DOHH2 (cell line): ENCODE measurements at regions not wholly inside any gene's neighbourhood (a gene's known extent, or its start where the extent isn't known, plus 50 kb on each side); places are given as distances from the start of the nearest gene placed in this dataset.

ENCODE experiments used
- H3F3A ChIP-seq: fragments of 200-600 bp; sonication (generic), shearing (Covaris generic); 2 replicates; pipeline ENCODE4 v1.6.0; 2016; ENCODE audit warnings: antibody characterized with exemption, mild to moderate bottlenecking; ENCODE audit not compliant: control insufficient read depth, insufficient read depth
- H3K27ac ChIP-seq: fragments of 200-600 bp; sonication (generic); 2 replicates; pipeline ENCODE4 v1.5.1; 2014; ENCODE audit warnings: low read depth, mild to moderate bottlenecking, low read length, moderate library complexity
- H3K27me3 ChIP-seq: fragments of 200-600 bp; sonication (generic); 2 replicates; pipeline ENCODE4 v1.6.1; 2014; ENCODE audit warnings: mild to moderate bottlenecking, low read length, mixed read lengths; ENCODE audit not compliant: control insufficient read depth
- H3K36me3 ChIP-seq: fragments of 200-600 bp; sonication (generic); 2 replicates; pipeline ENCODE4 v1.6.1; 2014; ENCODE audit warnings: mild to moderate bottlenecking, low read length, moderate library complexity, mixed read lengths; ENCODE audit not compliant: control insufficient read depth
- H3K4me1 ChIP-seq: fragments of 200-600 bp; sonication (generic); 2 replicates; pipeline ENCODE4 v1.6.1; 2014; ENCODE audit warnings: mild to moderate bottlenecking, low read length, mixed read lengths; ENCODE audit not compliant: control insufficient read depth
- H3K4me2 ChIP-seq: fragments of 200-600 bp; sonication (generic); 2 replicates; pipeline ENCODE4 v1.6.0; 2014; ENCODE audit warnings: mild to moderate bottlenecking, low read length, moderate library complexity
- H3K4me3 ChIP-seq: fragments of 200-600 bp; sonication (generic); 2 replicates; pipeline ENCODE4 v1.5.1; 2014; ENCODE audit warnings: mild to moderate bottlenecking, low read length, mixed read lengths
- H3K79me2 ChIP-seq: fragments of 200-600 bp; sonication (generic); 2 replicates; pipeline ENCODE4 v1.6.1; 2014; ENCODE audit warnings: mild to moderate bottlenecking, low read length, mixed read lengths; ENCODE audit not compliant: control insufficient read depth
- H3K9me2 ChIP-seq: fragments of 200-600 bp; sonication (generic); replicated peaks from 2 replicates; pipeline ENCODE4 v1.6.1; 2014; ENCODE audit warnings: mild to moderate bottlenecking, low read length, mixed read lengths; ENCODE audit not compliant: control insufficient read depth
- H3K9me3 ChIP-seq: fragments of 200-600 bp; sonication (generic); 2 replicates; pipeline ENCODE4 v1.6.1; 2014; ENCODE audit warnings: antibody characterized with exemption, low read length, mixed read lengths; ENCODE audit not compliant: control insufficient read depth, insufficient read depth
- H4K20me1 ChIP-seq: fragments of 200-600 bp; sonication (generic); 2 replicates; pipeline ENCODE4 v1.6.0; 2014; ENCODE audit warnings: low read depth, mild to moderate bottlenecking, antibody characterized with exemption, low read length, moderate library complexity; ENCODE audit not compliant: control insufficient read depth, insufficient read depth
- CTCF ChIP-seq: fragments of 200-600 bp; sonication (generic); IDR thresholded peaks from one replicate; pipeline ENCODE4 v1.5.1; 2014; ENCODE audit warnings: antibody characterized with exemption, mild to moderate bottlenecking, low read depth, low read length; ENCODE audit not compliant: poor library complexity, severe bottlenecking
- EZH2phosphoT487 ChIP-seq: fragments of 200-600 bp; sonication (generic); IDR thresholded peaks from 2 replicates; pipeline ENCODE4 v1.6.1; 2017; ENCODE audit warnings: borderline replicate concordance, mild to moderate bottlenecking, antibody characterized with exemption, low read length, moderate library complexity, mixed read lengths

- H4K20me1 ChIP-seq = no peaks in the 10 kb centered on the region
- no peak overlapping the region for H3K27ac ChIP-seq
- peak overlapping the region; percentile 56 for H3K4me2 ChIP-seq
- H3K4me3 ChIP-seq = peak overlapping the region; percentile 48
- H3K36me3 ChIP-seq = no peaks in the 10 kb centered on the region
- H3K27me3 ChIP-seq = peaks cover 17% of the 10 kb centered on the region
- no peaks in the 10 kb centered on the region for H3K79me2 ChIP-seq
- no peaks in the 10 kb centered on the region for H3F3A ChIP-seq
- peaks cover 8% of the 10 kb centered on the region for H3K4me1 ChIP-seq
- H3K9me3 ChIP-seq = no peaks in the 10 kb centered on the region
- no peaks in the 10 kb centered on the region for H3K9me2 ChIP-seq
- no peak for TF ChIP-seq EZH2phosphoT487
- TF ChIP-seq CTCF = no peak
Observed at GRCh38 chr3:150184426-150185071, 213.9 kb upstream of the PFN2 start.

GRCh38 chr3:150183678-150184425 lies 213.2 kb upstream of the PFN2 start:
- peaks cover 17% of the 10 kb centered on the region for H3K27me3 ChIP-seq

GRCh38 chr3:150180334-150180733 lies 209.6 kb upstream of the PFN2 start:
- H3K4me3 ChIP-seq = no peak overlapping the region
- H3K4me2 ChIP-seq = no peak overlapping the region
- no peaks in the 10 kb centered on the region for H3K9me2 ChIP-seq
- H3K9me3 ChIP-seq = no peaks in the 10 kb centered on the region
- H3K27me3 ChIP-seq = peaks cover 17% of the 10 kb centered on the region
- H4K20me1 ChIP-seq = no peaks in the 10 kb centered on the region
- H3F3A ChIP-seq = no peaks in the 10 kb centered on the region
- H3K27ac ChIP-seq = no peak overlapping the region
- peaks cover 8% of the 10 kb centered on the region for H3K4me1 ChIP-seq
- H3K36me3 ChIP-seq = no peaks in the 10 kb centered on the region
- H3K79me2 ChIP-seq = no peaks in the 10 kb centered on the region
- no peak for TF ChIP-seq CTCF
- no peak for TF ChIP-seq EZH2phosphoT487

More at GRCh38 chr3:150183678-150184425, 213.2 kb upstream of the PFN2 start:
- peaks cover 8% of the 10 kb centered on the region for H3K4me1 ChIP-seq
- no peaks in the 10 kb centered on the region for H3K9me3 ChIP-seq
- H3K4me2 ChIP-seq = peak overlapping the region; percentile 56
- H3K9me2 ChIP-seq = no peaks in the 10 kb centered on the region
- H3K27ac ChIP-seq = no peak overlapping the region
- H3K79me2 ChIP-seq = no peaks in the 10 kb centered on the region
- no peaks in the 10 kb centered on the region for H3K36me3 ChIP-seq
- H3K4me3 ChIP-seq = peak overlapping the region; percentile 48
- H3F3A ChIP-seq = no peaks in the 10 kb centered on the region
- TF ChIP-seq CTCF (peak; percentile 73), EZH2phosphoT487 (no peak)
- no peaks in the 10 kb centered on the region for H4K20me1 ChIP-seq
